ENCODE measurements at regions not wholly inside any gene's neighbourhood (a gene's known extent, or its start where the extent isn't known, plus 50 kb on each side); places are given as distances from the start of the nearest gene placed in this dataset.

DNA sequence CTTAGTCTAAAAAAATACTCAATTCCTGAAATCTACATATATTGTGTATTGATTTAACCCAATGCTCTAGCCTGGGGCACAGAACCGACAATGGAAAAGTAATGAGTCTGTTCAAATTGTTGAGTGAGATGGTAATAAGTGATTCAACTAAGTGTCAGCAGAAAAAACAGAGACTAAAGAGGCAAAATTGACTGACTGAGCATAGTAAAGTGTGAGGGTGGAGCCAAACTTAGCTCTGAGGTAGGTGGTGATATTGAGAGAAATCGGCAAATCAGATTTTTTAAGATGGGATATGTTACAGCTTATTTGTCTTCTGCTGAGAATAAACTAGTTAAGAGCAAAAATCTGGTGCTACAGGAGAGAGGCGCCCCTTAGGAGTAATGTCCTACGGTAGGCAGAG is 764.0 kb upstream of the LRRN3 start:
- H3K27me3 ChIP-seq (ENCODE audit: control insufficient read depth in 4 of 4, insufficient read depth in 4 of 4, low read length in 3 of 4): peaks cover 0 to 4% (median 0%) of the 10 kb centered on the region in 4 donors
- H3K9me3 ChIP-seq (ENCODE audit: control insufficient read depth in 4 of 4, low read length in 3 of 4): no peaks in the 10 kb centered on the region
- no peak overlapping the region for H3K9ac ChIP-seq (ENCODE audit: low read depth in 1 of 2, low read length in 2 of 2)
- H3K36me3 ChIP-seq (ENCODE audit: control insufficient read depth in 4 of 4, insufficient read depth in 3 of 4, low read depth in 1 of 4, low read length in 3 of 4): no peaks in the 10 kb centered on the region
- no peak overlapping the region for H3K4me3 ChIP-seq (ENCODE audit: low read depth in 1 of 3, low read length in 3 of 3)
- H3K4me1 ChIP-seq (ENCODE audit: control insufficient read depth in 4 of 4, insufficient read depth in 4 of 4, low read length in 3 of 4): no peaks in the 10 kb centered on the region
- no peak overlapping the region for H3K27ac ChIP-seq (ENCODE audit: low read depth in 1 of 2, low read length in 2 of 2)
- TF ChIP-seq, protein P1, sequence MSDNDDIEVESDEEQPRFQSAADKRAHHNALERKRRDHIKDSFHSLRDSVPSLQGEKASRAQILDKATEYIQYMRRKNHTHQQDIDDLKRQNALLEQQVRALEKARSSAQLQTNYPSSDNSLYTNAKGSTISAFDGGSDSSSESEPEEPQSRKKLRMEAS (IDR thresholded peaks at IDR 0.05): no peak
- no peak for TF ChIP-seq HNF4A (conservative IDR thresholded peaks at IDR 0.05)
- TF ChIP-seq RXRA (IDR thresholded peaks at IDR 0.05): no peak
- TF ChIP-seq YY1 (IDR thresholded peaks at IDR 0.05): no peak
- TF ChIP-seq, protein P2, sequence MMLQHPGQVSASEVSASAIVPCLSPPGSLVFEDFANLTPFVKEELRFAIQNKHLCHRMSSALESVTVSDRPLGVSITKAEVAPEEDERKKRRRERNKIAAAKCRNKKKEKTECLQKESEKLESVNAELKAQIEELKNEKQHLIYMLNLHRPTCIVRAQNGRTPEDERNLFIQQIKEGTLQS (IDR thresholded peaks at IDR 0.05): no peak
- TF ChIP-seq, protein P3, sequence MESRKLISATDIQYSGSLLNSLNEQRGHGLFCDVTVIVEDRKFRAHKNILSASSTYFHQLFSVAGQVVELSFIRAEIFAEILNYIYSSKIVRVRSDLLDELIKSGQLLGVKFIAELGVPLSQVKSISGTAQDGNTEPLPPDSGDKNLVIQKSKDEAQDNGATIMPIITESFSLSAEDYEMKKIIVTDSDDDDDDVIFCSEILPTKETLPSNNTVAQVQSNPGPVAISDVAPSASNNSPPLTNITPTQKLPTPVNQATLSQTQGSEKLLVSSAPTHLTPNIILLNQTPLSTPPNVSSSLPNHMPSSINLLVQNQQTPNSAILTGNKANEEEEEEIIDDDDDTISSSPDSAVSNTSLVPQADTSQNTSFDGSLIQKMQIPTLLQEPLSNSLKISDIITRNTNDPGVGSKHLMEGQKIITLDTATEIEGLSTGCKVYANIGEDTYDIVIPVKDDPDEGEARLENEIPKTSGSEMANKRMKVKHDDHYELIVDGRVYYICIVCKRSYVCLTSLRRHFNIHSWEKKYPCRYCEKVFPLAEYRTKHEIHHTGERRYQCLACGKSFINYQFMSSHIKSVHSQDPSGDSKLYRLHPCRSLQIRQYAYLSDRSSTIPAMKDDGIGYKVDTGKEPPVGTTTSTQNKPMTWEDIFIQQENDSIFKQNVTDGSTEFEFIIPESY (IDR thresholded peaks at IDR 0.05): no peak
- TF ChIP-seq FOXA2 (IDR thresholded peaks at IDR 0.05): no peak
- TF ChIP-seq, protein P4, sequence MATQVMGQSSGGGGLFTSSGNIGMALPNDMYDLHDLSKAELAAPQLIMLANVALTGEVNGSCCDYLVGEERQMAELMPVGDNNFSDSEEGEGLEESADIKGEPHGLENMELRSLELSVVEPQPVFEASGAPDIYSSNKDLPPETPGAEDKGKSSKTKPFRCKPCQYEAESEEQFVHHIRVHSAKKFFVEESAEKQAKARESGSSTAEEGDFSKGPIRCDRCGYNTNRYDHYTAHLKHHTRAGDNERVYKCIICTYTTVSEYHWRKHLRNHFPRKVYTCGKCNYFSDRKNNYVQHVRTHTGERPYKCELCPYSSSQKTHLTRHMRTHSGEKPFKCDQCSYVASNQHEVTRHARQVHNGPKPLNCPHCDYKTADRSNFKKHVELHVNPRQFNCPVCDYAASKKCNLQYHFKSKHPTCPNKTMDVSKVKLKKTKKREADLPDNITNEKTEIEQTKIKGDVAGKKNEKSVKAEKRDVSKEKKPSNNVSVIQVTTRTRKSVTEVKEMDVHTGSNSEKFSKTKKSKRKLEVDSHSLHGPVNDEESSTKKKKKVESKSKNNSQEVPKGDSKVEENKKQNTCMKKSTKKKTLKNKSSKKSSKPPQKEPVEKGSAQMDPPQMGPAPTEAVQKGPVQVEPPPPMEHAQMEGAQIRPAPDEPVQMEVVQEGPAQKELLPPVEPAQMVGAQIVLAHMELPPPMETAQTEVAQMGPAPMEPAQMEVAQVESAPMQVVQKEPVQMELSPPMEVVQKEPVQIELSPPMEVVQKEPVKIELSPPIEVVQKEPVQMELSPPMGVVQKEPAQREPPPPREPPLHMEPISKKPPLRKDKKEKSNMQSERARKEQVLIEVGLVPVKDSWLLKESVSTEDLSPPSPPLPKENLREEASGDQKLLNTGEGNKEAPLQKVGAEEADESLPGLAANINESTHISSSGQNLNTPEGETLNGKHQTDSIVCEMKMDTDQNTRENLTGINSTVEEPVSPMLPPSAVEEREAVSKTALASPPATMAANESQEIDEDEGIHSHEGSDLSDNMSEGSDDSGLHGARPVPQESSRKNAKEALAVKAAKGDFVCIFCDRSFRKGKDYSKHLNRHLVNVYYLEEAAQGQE (IDR thresholded peaks at IDR 0.05): no peak
- no peak for TF ChIP-seq SP1 (IDR thresholded peaks at IDR 0.05)
- no peak for TF ChIP-seq GABPA (IDR thresholded peaks at IDR 0.05 in 1 of 2, conservative IDR thresholded peaks at IDR 0.05 in 1 of 2)
- WGBS: 93% methylated on average over 4 of the region's 4 CpGs
- DNase-seq (ENCODE audit: low spot score): no peak

DNA sequence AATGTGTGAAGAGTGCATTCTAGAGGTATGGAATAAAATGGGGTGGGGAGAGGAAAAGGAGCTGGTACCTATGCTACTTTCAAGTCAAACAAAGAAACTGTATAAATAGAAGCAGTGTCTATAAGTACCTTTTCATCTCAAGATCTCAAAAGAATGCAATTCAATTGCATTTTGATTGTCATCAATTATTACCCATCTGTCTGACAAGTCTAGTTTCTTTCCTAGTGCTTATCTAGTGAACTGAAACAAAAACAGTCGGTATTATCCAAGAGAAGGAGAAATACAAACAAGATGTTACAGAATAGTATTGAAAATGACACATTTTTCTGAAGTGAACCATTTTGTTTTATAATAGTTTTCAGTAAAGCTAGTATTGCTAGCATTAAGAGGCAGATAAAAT is 754.5 kb upstream of the LRRN3 start:
- no peak overlapping the region for H3K27ac ChIP-seq (ENCODE audit: low read depth in 1 of 2, low read length in 2 of 2)
- H3K4me1 ChIP-seq (ENCODE audit: control insufficient read depth in 4 of 4, insufficient read depth in 4 of 4, low read length in 3 of 4): no peaks in the 10 kb centered on the region
- no peaks in the 10 kb centered on the region for H3K9me3 ChIP-seq (ENCODE audit: control insufficient read depth in 4 of 4, low read length in 3 of 4)
- 52% methylated on average over 1 of the region's 1 CpG for WGBS
- no peaks in the 10 kb centered on the region for H3K27me3 ChIP-seq (ENCODE audit: control insufficient read depth in 4 of 4, insufficient read depth in 4 of 4, low read length in 3 of 4)
- no peak for DNase-seq (ENCODE audit: low spot score)
- no peaks in the 10 kb centered on the region for H3K36me3 ChIP-seq (ENCODE audit: control insufficient read depth in 4 of 4, insufficient read depth in 3 of 4, low read depth in 1 of 4, low read length in 3 of 4)
- TF ChIP-seq EGR1 (IDR thresholded peaks at IDR 0.05; ENCODE audit: low read depth in 2 of 2): no peak
- no peak for TF ChIP-seq FOXA2 (IDR thresholded peaks at IDR 0.05)
- no peak for TF ChIP-seq HNF4A (conservative IDR thresholded peaks at IDR 0.05)
- TF ChIP-seq, protein P5, sequence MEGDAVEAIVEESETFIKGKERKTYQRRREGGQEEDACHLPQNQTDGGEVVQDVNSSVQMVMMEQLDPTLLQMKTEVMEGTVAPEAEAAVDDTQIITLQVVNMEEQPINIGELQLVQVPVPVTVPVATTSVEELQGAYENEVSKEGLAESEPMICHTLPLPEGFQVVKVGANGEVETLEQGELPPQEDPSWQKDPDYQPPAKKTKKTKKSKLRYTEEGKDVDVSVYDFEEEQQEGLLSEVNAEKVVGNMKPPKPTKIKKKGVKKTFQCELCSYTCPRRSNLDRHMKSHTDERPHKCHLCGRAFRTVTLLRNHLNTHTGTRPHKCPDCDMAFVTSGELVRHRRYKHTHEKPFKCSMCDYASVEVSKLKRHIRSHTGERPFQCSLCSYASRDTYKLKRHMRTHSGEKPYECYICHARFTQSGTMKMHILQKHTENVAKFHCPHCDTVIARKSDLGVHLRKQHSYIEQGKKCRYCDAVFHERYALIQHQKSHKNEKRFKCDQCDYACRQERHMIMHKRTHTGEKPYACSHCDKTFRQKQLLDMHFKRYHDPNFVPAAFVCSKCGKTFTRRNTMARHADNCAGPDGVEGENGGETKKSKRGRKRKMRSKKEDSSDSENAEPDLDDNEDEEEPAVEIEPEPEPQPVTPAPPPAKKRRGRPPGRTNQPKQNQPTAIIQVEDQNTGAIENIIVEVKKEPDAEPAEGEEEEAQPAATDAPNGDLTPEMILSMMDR (IDR thresholded peaks at IDR 0.05; ENCODE audit: low read depth, low read length, missing input control): no peak
- TF ChIP-seq FOXA1 (IDR thresholded peaks at IDR 0.05): no peak
- TF ChIP-seq, protein P3 (IDR thresholded peaks at IDR 0.05): no peak
- TF ChIP-seq HNF4G (IDR thresholded peaks at IDR 0.05): no peak
- TF ChIP-seq JUND (IDR thresholded peaks at IDR 0.05): no peak
- no peak for TF ChIP-seq RAD21 (IDR thresholded peaks at IDR 0.05)
- TF ChIP-seq RXRA (IDR thresholded peaks at IDR 0.05): no peak
- TF ChIP-seq, protein P1 (IDR thresholded peaks at IDR 0.05): no peak
- TF ChIP-seq YY1 (IDR thresholded peaks at IDR 0.05): no peak
- TF ChIP-seq, protein P4 (IDR thresholded peaks at IDR 0.05): no peak
- no peak for TF ChIP-seq SP1 (IDR thresholded peaks at IDR 0.05)
- TF ChIP-seq TAF1 (conservative IDR thresholded peaks at IDR 0.05): no peak
- no peak for TF ChIP-seq GABPA (IDR thresholded peaks at IDR 0.05 in 1 of 2, conservative IDR thresholded peaks at IDR 0.05 in 1 of 2)
- TF ChIP-seq, protein P2 (IDR thresholded peaks at IDR 0.05): no peak
- no peak overlapping the region for H3K4me3 ChIP-seq (ENCODE audit: low read depth in 1 of 3, low read length in 3 of 3)
- no peak overlapping the region for H3K9ac ChIP-seq (ENCODE audit: low read depth in 1 of 2, low read length in 2 of 2)

All from liver (tissue), 8 donors.